ENCODE measurements at regions not wholly inside any gene's neighbourhood (a gene's known extent, or its start where the extent isn't known, plus 50 kb on each side); places are given as distances from the start of the nearest gene placed in this dataset.

- Histone ChIP-seq H3K27ac (no peak overlapping the region), H3K4me1 (no peaks in the 10 kb centered on the region), H3K4me3 (no peak overlapping the region), H3K36me3 (no peaks in the 10 kb centered on the region), H3K9me3 (no peaks in the 10 kb centered on the region), H3K27me3 (ENCODE audit: low read depth) (no peaks in the 10 kb centered on the region)
- no peak for TF ChIP-seq CTCF (IDR thresholded peaks at IDR 0.05)
- intact Hi-C loops (cut with DNase I): no loop called here
- DNase-seq: no peak
- ATAC-seq: no peak
Measured at GRCh38 chr12:90045559-90045958, 336.9 kb upstream of the ATP2B1 start.

DNA sequence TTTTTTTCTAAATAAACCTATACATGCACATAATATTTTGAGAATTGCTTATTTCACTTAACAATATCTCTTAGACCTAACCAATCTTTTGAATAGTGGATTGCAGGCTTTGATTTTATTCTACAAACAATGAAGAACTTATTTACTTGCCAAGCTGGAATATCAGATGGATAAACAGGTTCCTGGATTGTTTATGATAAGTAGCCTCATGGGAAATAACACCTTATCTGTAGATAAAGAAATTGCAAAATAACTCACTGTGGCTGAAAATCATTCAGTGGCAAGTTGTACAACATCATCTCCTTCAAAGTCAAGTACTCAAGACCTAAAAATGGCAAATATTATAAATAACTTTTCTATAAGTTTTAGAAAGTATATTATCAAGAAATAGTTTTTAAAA is 335.4 kb upstream of the ATP2B1 start:
- Histone ChIP-seq H3K36me3 (no peaks in the 10 kb centered on the region), H3K4me3 (no peak overlapping the region), H3K9me3 (no peaks in the 10 kb centered on the region), H3K4me1 (no peaks in the 10 kb centered on the region), H3K27me3 (ENCODE audit: low read depth) (no peaks in the 10 kb centered on the region), H3K27ac (no peak overlapping the region)
- ATAC-seq (no peak), DNase-seq (no peak)
- intact Hi-C loops (cut with DNase I): no loop called here
- TF ChIP-seq CTCF (IDR thresholded peaks at IDR 0.05): no peak

- DNase-seq: no peak
- ATAC-seq: no peak
- TF ChIP-seq CTCF (IDR thresholded peaks at IDR 0.05): no peak
Measured at GRCh38 chr12:90042920-90043641, 334.4 kb upstream of the ATP2B1 start.

GRCh38 chr12:90038289-90038688 is 329.7 kb upstream of the ATP2B1 start:
- no peak overlapping the region for H3K27ac ChIP-seq
- no peaks in the 10 kb centered on the region for H3K36me3 ChIP-seq
- no peaks in the 10 kb centered on the region for H3K9me3 ChIP-seq
- ATAC-seq: no peak
- H3K4me3 ChIP-seq: no peak overlapping the region
- no peak for TF ChIP-seq CTCF (IDR thresholded peaks at IDR 0.05)
- no peak for DNase-seq
- no peaks in the 10 kb centered on the region for H3K27me3 ChIP-seq (ENCODE audit: low read depth)
- intact Hi-C loops (cut with DNase I): no loop called here
- no peaks in the 10 kb centered on the region for H3K4me1 ChIP-seq

More at GRCh38 chr12:90042920-90043641, 334.4 kb upstream of the ATP2B1 start:
- Histone ChIP-seq H3K9me3 (no peaks in the 10 kb centered on the region), H3K36me3 (no peaks in the 10 kb centered on the region), H3K27ac (no peak overlapping the region), H3K27me3 (ENCODE audit: low read depth) (no peaks in the 10 kb centered on the region), H3K4me1 (no peaks in the 10 kb centered on the region), H3K4me3 (no peak overlapping the region)
- intact Hi-C loops (cut with DNase I): no loop called here

GRCh38 chr12:90037740-90038139 is 329.1 kb upstream of the ATP2B1 start:
- DNase-seq (no peak), ATAC-seq (no peak)
- H3K9me3 ChIP-seq: no peaks in the 10 kb centered on the region
- no peak overlapping the region for H3K27ac ChIP-seq
- no peaks in the 10 kb centered on the region for H3K27me3 ChIP-seq (ENCODE audit: low read depth)
- H3K4me1 ChIP-seq: no peaks in the 10 kb centered on the region
- no peak overlapping the region for H3K4me3 ChIP-seq
- intact Hi-C loops (cut with DNase I): no loop called here
- no peaks in the 10 kb centered on the region for H3K36me3 ChIP-seq
- TF ChIP-seq CTCF (IDR thresholded peaks at IDR 0.05): no peak
